ENCODE measurements at regions not wholly inside any gene's neighbourhood (a gene's known extent, or its start where the extent isn't known, plus 50 kb on each side); places are given as distances from the start of the nearest gene placed in this dataset.

DNA sequence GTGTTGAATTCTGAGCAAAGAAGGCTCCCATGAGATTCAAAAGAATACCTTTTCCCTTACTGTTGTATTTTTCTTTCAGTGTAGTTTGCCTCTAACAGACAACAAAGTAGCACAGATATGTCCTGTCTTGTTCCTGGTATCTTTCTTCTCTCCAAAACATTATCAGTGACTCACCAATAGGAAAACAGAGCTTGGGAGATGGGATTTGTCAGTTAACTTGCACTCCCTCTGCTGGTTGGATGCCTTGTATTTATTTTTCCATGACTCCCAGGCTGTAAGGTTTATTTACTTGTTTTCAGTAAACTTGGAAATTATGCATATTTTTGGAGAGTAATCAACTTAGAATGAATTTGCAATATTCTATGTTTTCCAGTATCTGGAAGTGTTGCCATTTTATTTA is 129.7 kb downstream of the SAMD9 start:
- TF ChIP-seq, protein P1, sequence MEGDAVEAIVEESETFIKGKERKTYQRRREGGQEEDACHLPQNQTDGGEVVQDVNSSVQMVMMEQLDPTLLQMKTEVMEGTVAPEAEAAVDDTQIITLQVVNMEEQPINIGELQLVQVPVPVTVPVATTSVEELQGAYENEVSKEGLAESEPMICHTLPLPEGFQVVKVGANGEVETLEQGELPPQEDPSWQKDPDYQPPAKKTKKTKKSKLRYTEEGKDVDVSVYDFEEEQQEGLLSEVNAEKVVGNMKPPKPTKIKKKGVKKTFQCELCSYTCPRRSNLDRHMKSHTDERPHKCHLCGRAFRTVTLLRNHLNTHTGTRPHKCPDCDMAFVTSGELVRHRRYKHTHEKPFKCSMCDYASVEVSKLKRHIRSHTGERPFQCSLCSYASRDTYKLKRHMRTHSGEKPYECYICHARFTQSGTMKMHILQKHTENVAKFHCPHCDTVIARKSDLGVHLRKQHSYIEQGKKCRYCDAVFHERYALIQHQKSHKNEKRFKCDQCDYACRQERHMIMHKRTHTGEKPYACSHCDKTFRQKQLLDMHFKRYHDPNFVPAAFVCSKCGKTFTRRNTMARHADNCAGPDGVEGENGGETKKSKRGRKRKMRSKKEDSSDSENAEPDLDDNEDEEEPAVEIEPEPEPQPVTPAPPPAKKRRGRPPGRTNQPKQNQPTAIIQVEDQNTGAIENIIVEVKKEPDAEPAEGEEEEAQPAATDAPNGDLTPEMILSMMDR (IDR thresholded peaks at IDR 0.05), result peak; percentile 27 to 67 (median 52)
- TF ChIP-seq POLR2A (IDR thresholded peaks at IDR 0.05) (no peak), POLR2AphosphoS5 (IDR thresholded peaks at IDR 0.05) (peak; percentile 36)

DNA sequence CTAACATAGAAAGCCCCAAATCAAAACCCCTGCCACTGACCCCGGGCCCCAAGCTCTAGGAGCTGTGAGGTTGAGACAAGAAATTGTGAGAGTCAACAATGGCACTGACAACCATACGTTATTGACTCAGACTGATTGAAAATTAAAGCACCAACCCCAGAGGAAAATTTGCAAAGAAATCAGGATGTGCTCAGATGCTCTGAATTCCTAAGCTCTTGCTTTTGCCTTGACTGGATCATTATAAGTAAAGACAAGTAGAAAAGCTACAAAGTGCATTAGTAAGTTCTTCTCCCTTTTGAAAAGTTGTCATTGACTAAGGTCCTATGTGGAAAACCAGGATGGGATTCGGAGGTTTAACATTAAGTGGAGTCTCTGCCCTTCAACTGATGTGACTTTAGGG is 130.2 kb downstream of the SAMD9 start:
- H3K4me3 ChIP-seq, result no peak overlapping the region
- H3K4me1 ChIP-seq (replicated peaks), result no peaks in the 10 kb centered on the region
- H3K9me3 ChIP-seq, result no peaks in the 10 kb centered on the region
- TF ChIP-seq POLR2A (IDR thresholded peaks at IDR 0.05), result no peak
- TF ChIP-seq, protein P1 (IDR thresholded peaks at IDR 0.05), result no peak
- no peak for TF ChIP-seq POLR2AphosphoS5 (IDR thresholded peaks at IDR 0.05)
- intact Hi-C loops (cut with DNase I), result no loop called here
- WGBS, result 65% methylated on average over 3 of the region's 3 CpGs
- H3K36me3 ChIP-seq, result no peaks in the 10 kb centered on the region
- no peak overlapping the region for H3K27ac ChIP-seq
- no peak for DNase-seq (ENCODE audit: low spot score)
- no peaks in the 10 kb centered on the region for H3K27me3 ChIP-seq (replicated peaks; ENCODE audit: insufficient read depth)

More for the DNA sequence above, 129.7 kb downstream of the SAMD9 start:
- no peaks in the 10 kb centered on the region for H3K36me3 ChIP-seq
- H3K4me1 ChIP-seq (replicated peaks), result no peaks in the 10 kb centered on the region
- H3K4me3 ChIP-seq, result no peak overlapping the region
- no peaks in the 10 kb centered on the region for H3K9me3 ChIP-seq
- no peaks in the 10 kb centered on the region for H3K27me3 ChIP-seq (replicated peaks; ENCODE audit: insufficient read depth)
- DNase-seq (ENCODE audit: low spot score), result peak; percentile 28
- no peak overlapping the region for H3K27ac ChIP-seq
- intact Hi-C loops (cut with DNase I), result no loop called here

DNA sequence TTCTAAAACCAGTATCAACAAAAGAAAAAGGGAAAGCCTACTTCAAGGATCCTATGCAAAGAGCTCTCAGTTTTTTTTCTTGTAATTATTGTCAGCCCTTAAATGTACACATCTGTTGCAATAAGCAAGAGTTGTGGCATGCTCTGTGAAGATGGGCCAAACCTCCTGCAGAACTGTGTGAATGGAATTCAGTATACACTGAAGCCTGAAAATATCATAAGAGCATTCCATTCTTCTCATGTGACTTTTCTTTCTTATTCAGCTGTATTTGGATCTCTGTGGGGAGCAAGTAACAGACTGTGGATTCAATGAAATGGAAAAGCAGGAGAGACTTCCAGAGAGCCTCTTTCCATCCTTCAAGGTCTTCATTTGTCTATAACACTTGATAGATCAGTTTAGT is 130.7 kb downstream of the SAMD9 start:
- DNase-seq (ENCODE audit: low spot score), result no peak
- H3K27me3 ChIP-seq (replicated peaks; ENCODE audit: insufficient read depth), result no peaks in the 10 kb centered on the region
- no peaks in the 10 kb centered on the region for H3K36me3 ChIP-seq
- no peaks in the 10 kb centered on the region for H3K4me1 ChIP-seq (replicated peaks)
- no peak overlapping the region for H3K27ac ChIP-seq
- no peaks in the 10 kb centered on the region for H3K9me3 ChIP-seq
- TF ChIP-seq POLR2AphosphoS5 (IDR thresholded peaks at IDR 0.05) (no peak), POLR2A (IDR thresholded peaks at IDR 0.05) (no peak)
- TF ChIP-seq, protein P1 (IDR thresholded peaks at IDR 0.05), result no peak
- intact Hi-C loops (cut with DNase I), result no loop called here
- no peak overlapping the region for H3K4me3 ChIP-seq

DNA sequence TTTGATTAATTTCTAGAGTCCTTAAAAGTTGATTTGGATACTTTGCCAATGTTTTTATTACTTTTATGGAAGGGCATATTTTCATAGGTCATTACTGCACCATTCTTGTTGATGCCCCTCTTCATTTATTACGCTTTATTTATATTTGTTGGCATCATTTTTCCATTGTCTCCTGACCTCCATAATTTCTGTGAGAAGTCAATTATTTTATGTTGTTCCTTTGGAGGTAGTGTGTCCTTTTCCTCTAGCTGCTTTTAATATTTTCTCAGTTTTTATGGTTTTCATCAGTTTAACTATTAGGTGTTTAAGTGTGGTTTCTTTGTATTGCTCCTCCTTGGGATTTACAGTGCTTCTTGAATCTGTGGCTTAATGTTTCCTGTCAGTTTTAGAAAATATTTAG is 134.9 kb downstream of the SAMD9 start:
- Histone ChIP-seq H3K27ac (no peak overlapping the region), H3K9me3 (no peaks in the 10 kb centered on the region), H3K36me3 (no peaks in the 10 kb centered on the region), H3K27me3 (replicated peaks; ENCODE audit: insufficient read depth) (no peaks in the 10 kb centered on the region), H3K4me1 (replicated peaks) (no peaks in the 10 kb centered on the region), H3K4me3 (no peak overlapping the region)
- DNase-seq (ENCODE audit: low spot score), result no peak
- intact Hi-C loops (cut with DNase I), result no loop called here
- TF ChIP-seq POLR2A (IDR thresholded peaks at IDR 0.05) (no peak), POLR2AphosphoS5 (IDR thresholded peaks at IDR 0.05) (no peak)
- TF ChIP-seq, protein P1 (IDR thresholded peaks at IDR 0.05), result no peak
- WGBS, result 95% methylated on average over 1 of the region's 1 CpG

DNA sequence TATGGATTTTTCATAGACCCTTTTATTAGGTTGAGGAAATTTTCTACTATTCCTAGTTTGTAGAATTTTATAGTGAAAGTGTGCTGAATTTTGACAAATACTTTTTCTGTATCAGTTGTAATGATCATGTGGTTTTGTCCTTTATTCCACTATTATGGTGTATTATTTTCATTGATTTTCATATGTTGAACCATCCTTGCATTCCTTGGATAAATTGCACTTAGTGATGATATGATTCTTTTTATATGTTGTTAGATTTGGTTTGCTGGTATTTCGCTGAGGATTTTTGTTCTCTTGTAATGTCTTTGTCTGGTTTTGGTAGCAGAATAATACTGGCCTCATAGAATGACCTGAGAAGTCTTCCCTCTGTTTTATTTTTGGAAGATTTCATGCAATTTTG is 140.6 kb upstream of the CDK6 start:
- no peak overlapping the region for H3K4me3 ChIP-seq
- 86% methylated on average over 1 of the region's 1 CpG for WGBS
- intact Hi-C loops (cut with DNase I), result no loop called here
- TF ChIP-seq POLR2A (IDR thresholded peaks at IDR 0.05) (no peak), POLR2AphosphoS5 (IDR thresholded peaks at IDR 0.05) (no peak)
- TF ChIP-seq, protein P1 (IDR thresholded peaks at IDR 0.05), result no peak
- no peak for DNase-seq (ENCODE audit: low spot score)
- H3K27me3 ChIP-seq (replicated peaks; ENCODE audit: insufficient read depth), result no peaks in the 10 kb centered on the region
- H3K36me3 ChIP-seq, result no peaks in the 10 kb centered on the region
- no peaks in the 10 kb centered on the region for H3K9me3 ChIP-seq
- H3K4me1 ChIP-seq (replicated peaks), result no peaks in the 10 kb centered on the region
- no peak overlapping the region for H3K27ac ChIP-seq
